ENCODE measurements at regions not wholly inside any gene's neighbourhood (a gene's known extent, or its start where the extent isn't known, plus 50 kb on each side); places are given as distances from the start of the nearest gene placed in this dataset.
"Not testable (repeated sequence)": the region's sequence is repeated elsewhere in the genome, so short reads cannot be mapped to it uniquely, and the experiment has no call there.

- H3K9me3 ChIP-seq (ENCODE audit: control insufficient read depth, low read length); H3K4me3 ChIP-seq (ENCODE audit: low read length); H3K27me3 ChIP-seq (replicated peaks; ENCODE audit: control insufficient read depth, insufficient read depth, low read length); H3K36me3 ChIP-seq (ENCODE audit: control insufficient read depth, insufficient read depth, low read length, severe bottlenecking); H3K9ac ChIP-seq (ENCODE audit: low read length); DNase-seq (ENCODE audit: low read depth); H3K4me1 ChIP-seq (ENCODE audit: control insufficient read depth, insufficient read depth, low read length): not testable (repeated sequence)
These were observed 975.7 kb downstream of the TBC1D32 start for GRCh38 chr6:120358535-120358934.

GRCh38 chr6:120357447-120357846 is 976.8 kb downstream of the TBC1D32 start:
- DNase-seq (ENCODE audit: low read depth) = no peak
- H3K9me3 ChIP-seq (ENCODE audit: control insufficient read depth, low read length) = peaks cover 8% of the 10 kb centered on the region
- H3K4me1 ChIP-seq (ENCODE audit: control insufficient read depth, insufficient read depth, low read length) = no peaks in the 10 kb centered on the region
- H3K27me3 ChIP-seq (replicated peaks; ENCODE audit: control insufficient read depth, insufficient read depth, low read length) = no peaks in the 10 kb centered on the region
- H3K9ac ChIP-seq (ENCODE audit: low read length) = no peak overlapping the region
- no peak overlapping the region for H3K4me3 ChIP-seq (ENCODE audit: low read length)
- no peaks in the 10 kb centered on the region for H3K36me3 ChIP-seq (ENCODE audit: control insufficient read depth, insufficient read depth, low read length, severe bottlenecking)

GRCh38 chr6:120355822-120356221 is 978.5 kb downstream of the TBC1D32 start:
- Histone ChIP-seq H3K9me3 (ENCODE audit: control insufficient read depth, low read length) (peaks cover 8% of the 10 kb centered on the region), H3K4me1 (ENCODE audit: control insufficient read depth, insufficient read depth, low read length) (no peaks in the 10 kb centered on the region), H3K36me3 (ENCODE audit: control insufficient read depth, insufficient read depth, low read length, severe bottlenecking) (no peaks in the 10 kb centered on the region), H3K4me3 (ENCODE audit: low read length) (no peak overlapping the region), H3K9ac (ENCODE audit: low read length) (no peak overlapping the region), H3K27me3 (replicated peaks; ENCODE audit: control insufficient read depth, insufficient read depth, low read length) (no peaks in the 10 kb centered on the region)
- DNase-seq (ENCODE audit: low read depth) = no peak

- no peak overlapping the region for H3K4me3 ChIP-seq (ENCODE audit: low read length)
- peaks cover under 1% of the 10 kb centered on the region for H3K9me3 ChIP-seq (ENCODE audit: control insufficient read depth, low read length)
- no peaks in the 10 kb centered on the region for H3K27me3 ChIP-seq (replicated peaks; ENCODE audit: control insufficient read depth, insufficient read depth, low read length)
- DNase-seq (ENCODE audit: low read depth) = no peak
- no peaks in the 10 kb centered on the region for H3K4me1 ChIP-seq (ENCODE audit: control insufficient read depth, insufficient read depth, low read length)
- no peaks in the 10 kb centered on the region for H3K36me3 ChIP-seq (ENCODE audit: control insufficient read depth, insufficient read depth, low read length, severe bottlenecking)
- H3K9ac ChIP-seq (ENCODE audit: low read length) = no peak overlapping the region
These were observed 979.7 kb downstream of the TBC1D32 start for GRCh38 chr6:120354452-120355098.

GRCh38 chr6:120352491-120352890 is 981.8 kb downstream of the TBC1D32 start:
- H3K9me3 ChIP-seq (ENCODE audit: control insufficient read depth, low read length) = no peaks in the 10 kb centered on the region
- H3K4me1 ChIP-seq (ENCODE audit: control insufficient read depth, insufficient read depth, low read length) = no peaks in the 10 kb centered on the region
- H3K4me3 ChIP-seq (ENCODE audit: low read length) = no peak overlapping the region
- H3K27me3 ChIP-seq (replicated peaks; ENCODE audit: control insufficient read depth, insufficient read depth, low read length) = no peaks in the 10 kb centered on the region
- no peak for DNase-seq (ENCODE audit: low read depth)
- H3K9ac ChIP-seq (ENCODE audit: low read length) = no peak overlapping the region
- H3K36me3 ChIP-seq (ENCODE audit: control insufficient read depth, insufficient read depth, low read length, severe bottlenecking) = no peaks in the 10 kb centered on the region

GRCh38 chr6:120348926-120349325 is 985.4 kb downstream of the TBC1D32 start:
- H3K27me3 ChIP-seq (replicated peaks; ENCODE audit: control insufficient read depth, insufficient read depth, low read length) = no peaks in the 10 kb centered on the region
- H3K4me1 ChIP-seq (ENCODE audit: control insufficient read depth, insufficient read depth, low read length) = no peaks in the 10 kb centered on the region
- H3K9me3 ChIP-seq (ENCODE audit: control insufficient read depth, low read length) = no peaks in the 10 kb centered on the region
- no peaks in the 10 kb centered on the region for H3K36me3 ChIP-seq (ENCODE audit: control insufficient read depth, insufficient read depth, low read length, severe bottlenecking)
- H3K9ac ChIP-seq (ENCODE audit: low read length) = no peak overlapping the region
- no peak overlapping the region for H3K4me3 ChIP-seq (ENCODE audit: low read length)
- DNase-seq (ENCODE audit: low read depth) = no peak

- no peak for DNase-seq (ENCODE audit: low read depth)
- Histone ChIP-seq H3K27me3 (replicated peaks; ENCODE audit: control insufficient read depth, insufficient read depth, low read length) (no peaks in the 10 kb centered on the region), H3K4me3 (ENCODE audit: low read length) (no peak overlapping the region)
These were observed 979.0 kb upstream of the MAN1A1 start for GRCh38 chr6:120328521-120328920.

GRCh38 chr6:120320481-120321162 is 971.1 kb upstream of the MAN1A1 start:
- no peak for DNase-seq (ENCODE audit: low read depth)
- no peaks in the 10 kb centered on the region for H3K27me3 ChIP-seq (replicated peaks; ENCODE audit: control insufficient read depth, insufficient read depth, low read length)
- H3K4me1 ChIP-seq (ENCODE audit: control insufficient read depth, insufficient read depth, low read length) = no peaks in the 10 kb centered on the region
- H3K4me3 ChIP-seq (ENCODE audit: low read length) = no peak overlapping the region
- no peak overlapping the region for H3K9ac ChIP-seq (ENCODE audit: low read length)
- H3K9me3 ChIP-seq (ENCODE audit: control insufficient read depth, low read length) = no peaks in the 10 kb centered on the region
- no peaks in the 10 kb centered on the region for H3K36me3 ChIP-seq (ENCODE audit: control insufficient read depth, insufficient read depth, low read length, severe bottlenecking)

More at GRCh38 chr6:120328521-120328920, 979.0 kb upstream of the MAN1A1 start:
- H3K36me3 ChIP-seq (ENCODE audit: control insufficient read depth, insufficient read depth, low read length, severe bottlenecking) = no peaks in the 10 kb centered on the region
- H3K4me1 ChIP-seq (ENCODE audit: control insufficient read depth, insufficient read depth, low read length) = no peaks in the 10 kb centered on the region
- no peaks in the 10 kb centered on the region for H3K9me3 ChIP-seq (ENCODE audit: control insufficient read depth, low read length)
- no peak overlapping the region for H3K9ac ChIP-seq (ENCODE audit: low read length)

- no peaks in the 10 kb centered on the region for H3K4me1 ChIP-seq (ENCODE audit: control insufficient read depth, insufficient read depth, low read length)
- DNase-seq (ENCODE audit: low read depth) = no peak
These were observed 954.7 kb upstream of the MAN1A1 start for GRCh38 chr6:120304223-120304622.

GRCh38 chr6:120303527-120303926 is 954.0 kb upstream of the MAN1A1 start:
- Histone ChIP-seq H3K36me3 (ENCODE audit: control insufficient read depth, insufficient read depth, low read length, severe bottlenecking) (no peaks in the 10 kb centered on the region), H3K4me1 (ENCODE audit: control insufficient read depth, insufficient read depth, low read length) (no peaks in the 10 kb centered on the region), H3K9ac (ENCODE audit: low read length) (no peak overlapping the region), H3K9me3 (ENCODE audit: control insufficient read depth, low read length) (no peaks in the 10 kb centered on the region), H3K27me3 (replicated peaks; ENCODE audit: control insufficient read depth, insufficient read depth, low read length) (no peaks in the 10 kb centered on the region), H3K4me3 (ENCODE audit: low read length) (no peak overlapping the region)
- DNase-seq (ENCODE audit: low read depth) = no peak

More at GRCh38 chr6:120304223-120304622, 954.7 kb upstream of the MAN1A1 start:
- Histone ChIP-seq H3K4me3 (ENCODE audit: low read length) (no peak overlapping the region), H3K36me3 (ENCODE audit: control insufficient read depth, insufficient read depth, low read length, severe bottlenecking) (no peaks in the 10 kb centered on the region), H3K27me3 (replicated peaks; ENCODE audit: control insufficient read depth, insufficient read depth, low read length) (no peaks in the 10 kb centered on the region), H3K9ac (ENCODE audit: low read length) (no peak overlapping the region), H3K9me3 (ENCODE audit: control insufficient read depth, low read length) (no peaks in the 10 kb centered on the region)

- DNase-seq (ENCODE audit: low read depth) = no peak
- H3K9ac ChIP-seq (ENCODE audit: low read length) = no peak overlapping the region
- no peaks in the 10 kb centered on the region for H3K9me3 ChIP-seq (ENCODE audit: control insufficient read depth, low read length)
- no peaks in the 10 kb centered on the region for H3K4me1 ChIP-seq (ENCODE audit: control insufficient read depth, insufficient read depth, low read length)
- no peaks in the 10 kb centered on the region for H3K36me3 ChIP-seq (ENCODE audit: control insufficient read depth, insufficient read depth, low read length, severe bottlenecking)
- H3K27me3 ChIP-seq (replicated peaks; ENCODE audit: control insufficient read depth, insufficient read depth, low read length) = no peaks in the 10 kb centered on the region
- H3K4me3 ChIP-seq (ENCODE audit: low read length) = no peak overlapping the region
These were observed 952.5 kb upstream of the MAN1A1 start for GRCh38 chr6:120302041-120302440.

Data from adipocyte (in vitro differentiated cells).